ENCODE measurements at regions not wholly inside any gene's neighbourhood (a gene's known extent, or its start where the extent isn't known, plus 50 kb on each side); places are given as distances from the start of the nearest gene placed in this dataset.
A peak's percentile ranks its signal among the peaks of the same experiment; 100 is the strongest.

DNA sequence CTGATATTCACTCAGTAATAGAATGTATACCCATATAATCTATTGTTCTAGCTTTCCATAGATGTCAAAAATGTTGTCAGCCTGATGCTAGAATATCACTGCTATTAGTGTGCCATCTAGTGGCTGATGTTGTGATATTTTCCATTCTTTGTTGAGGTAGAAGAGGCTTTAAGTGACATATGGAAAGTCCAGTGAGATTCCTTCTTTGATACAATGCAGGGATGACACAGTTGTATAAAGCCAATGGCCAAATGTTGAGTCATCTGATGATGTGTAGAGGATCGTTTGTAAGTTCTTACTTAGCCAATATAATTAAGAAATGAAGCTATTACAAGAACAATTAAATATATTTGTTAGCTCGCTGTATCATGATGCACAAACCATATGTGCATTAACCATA, 58.1 kb upstream of the PCED1B start:
- Histone ChIP-seq H3K4me1 (no peaks in the 10 kb centered on the region), H3K4me3 (no peak overlapping the region), H3K36me3 (no peaks in the 10 kb centered on the region), H3K27me3 (peaks cover 0 to 3% (median 0%) of the 10 kb centered on the region in 3 donors), H3K27ac (no peak overlapping the region), H3K9me3 (no peaks in the 10 kb centered on the region)
- TF ChIP-seq, protein P1, sequence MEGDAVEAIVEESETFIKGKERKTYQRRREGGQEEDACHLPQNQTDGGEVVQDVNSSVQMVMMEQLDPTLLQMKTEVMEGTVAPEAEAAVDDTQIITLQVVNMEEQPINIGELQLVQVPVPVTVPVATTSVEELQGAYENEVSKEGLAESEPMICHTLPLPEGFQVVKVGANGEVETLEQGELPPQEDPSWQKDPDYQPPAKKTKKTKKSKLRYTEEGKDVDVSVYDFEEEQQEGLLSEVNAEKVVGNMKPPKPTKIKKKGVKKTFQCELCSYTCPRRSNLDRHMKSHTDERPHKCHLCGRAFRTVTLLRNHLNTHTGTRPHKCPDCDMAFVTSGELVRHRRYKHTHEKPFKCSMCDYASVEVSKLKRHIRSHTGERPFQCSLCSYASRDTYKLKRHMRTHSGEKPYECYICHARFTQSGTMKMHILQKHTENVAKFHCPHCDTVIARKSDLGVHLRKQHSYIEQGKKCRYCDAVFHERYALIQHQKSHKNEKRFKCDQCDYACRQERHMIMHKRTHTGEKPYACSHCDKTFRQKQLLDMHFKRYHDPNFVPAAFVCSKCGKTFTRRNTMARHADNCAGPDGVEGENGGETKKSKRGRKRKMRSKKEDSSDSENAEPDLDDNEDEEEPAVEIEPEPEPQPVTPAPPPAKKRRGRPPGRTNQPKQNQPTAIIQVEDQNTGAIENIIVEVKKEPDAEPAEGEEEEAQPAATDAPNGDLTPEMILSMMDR (IDR thresholded peaks at IDR 0.05), result peak in 4 of 7 experiments; percentile 37 to 54 (median 50)
- no peak for TF ChIP-seq POLR2AphosphoS5 (IDR thresholded peaks at IDR 0.05)
- no peak for TF ChIP-seq EP300 (IDR thresholded peaks at IDR 0.05)
- no peak for TF ChIP-seq POLR2A (IDR thresholded peaks at IDR 0.05)
- DNase-seq, result peak in 1 of 2 donors; percentile 80
- WGBS, 5 donors, result 49 to 50% (median 49%) methylated on average over 2 of the region's 2 CpGs
- intact Hi-C loops (cut with DNase I; ENCODE audit: low total_unique reads), result no loop called here

DNA sequence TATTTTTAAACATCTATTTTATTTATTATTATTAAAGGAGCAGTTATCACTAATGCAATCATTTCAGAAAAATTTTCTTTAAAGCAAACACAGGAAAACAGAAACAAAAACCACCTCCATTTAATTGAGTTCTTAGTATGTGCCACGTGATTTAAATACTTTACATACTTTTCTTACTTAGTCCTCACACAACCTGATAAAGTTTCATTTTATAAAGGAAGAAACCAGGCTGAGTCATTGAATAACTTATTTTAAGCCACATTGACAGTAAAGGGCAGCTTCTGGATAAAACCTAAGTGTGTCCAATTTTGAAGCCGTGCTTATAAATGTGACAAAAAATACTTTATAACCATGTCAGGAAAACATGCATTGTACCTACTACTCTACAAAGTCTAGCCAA, 57.1 kb upstream of the PCED1B start:
- DNase-seq, result no peak
- H3K27ac ChIP-seq, result no peak overlapping the region
- H3K4me3 ChIP-seq, result no peak overlapping the region
- intact Hi-C loops (cut with DNase I; ENCODE audit: low total_unique reads), result no loop called here
- 25 to 45% (median 38%) methylated on average over 2 of the region's 2 CpGs for WGBS, 5 donors
- H3K9me3 ChIP-seq, result no peaks in the 10 kb centered on the region
- TF ChIP-seq POLR2AphosphoS5 (IDR thresholded peaks at IDR 0.05) (no peak), EP300 (IDR thresholded peaks at IDR 0.05) (no peak), POLR2A (IDR thresholded peaks at IDR 0.05) (no peak)
- TF ChIP-seq, protein P1 (IDR thresholded peaks at IDR 0.05), result no peak
- no peaks in the 10 kb centered on the region for H3K4me1 ChIP-seq
- H3K36me3 ChIP-seq, result no peaks in the 10 kb centered on the region
- H3K27me3 ChIP-seq, result peaks cover 0 to 3% (median 0%) of the 10 kb centered on the region in 3 donors

DNA sequence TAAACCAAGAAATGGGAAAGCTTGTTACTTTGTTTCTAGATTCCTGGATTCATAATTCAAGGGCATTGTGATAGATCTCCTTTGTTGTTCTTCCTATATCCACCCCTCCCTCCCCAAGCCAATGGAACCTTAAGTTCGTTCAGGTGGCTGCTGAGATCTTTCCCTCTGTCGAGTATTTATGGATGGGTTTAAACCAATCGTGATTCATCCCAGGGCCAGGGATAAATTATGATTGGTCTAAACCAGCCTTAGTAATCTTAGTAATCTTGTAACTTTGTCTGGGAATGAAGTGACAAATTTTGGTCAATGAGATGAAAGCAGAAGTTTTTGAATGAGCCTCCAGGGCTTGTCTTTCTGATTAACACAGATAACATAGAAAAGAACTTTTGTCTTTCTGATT, 56.1 kb upstream of the PCED1B start:
- intact Hi-C loops (cut with DNase I; ENCODE audit: low total_unique reads), result no loop called here
- 50 to 72% (median 57%) methylated on average over 3 of the region's 3 CpGs for WGBS, 5 donors
- DNase-seq, result no peak

DNA sequence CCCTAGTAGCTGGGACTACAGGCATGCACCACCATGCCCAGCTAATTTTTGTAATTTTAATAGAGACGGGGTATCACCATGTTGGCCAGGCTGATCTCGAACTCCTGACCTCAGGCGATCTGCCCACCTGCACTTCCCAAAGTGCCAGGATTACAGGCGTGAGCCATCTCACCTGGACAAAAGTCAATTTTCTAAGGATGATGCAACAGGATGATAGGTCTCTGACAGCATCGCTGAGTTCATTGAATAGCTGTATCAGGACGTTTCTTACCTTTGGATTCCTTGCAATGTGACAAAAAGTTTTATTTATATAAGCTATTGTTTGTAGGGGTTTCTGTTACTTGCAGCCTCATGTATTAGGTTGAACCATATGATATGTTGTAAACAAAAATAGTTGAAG, 55.5 kb upstream of the PCED1B start:
- no peak for DNase-seq
- 82 to 84% (median 82%) methylated on average over 6 of the region's 6 CpGs for WGBS, 5 donors
- Histone ChIP-seq H3K4me1 (no peaks in the 10 kb centered on the region), H3K9me3 (no peaks in the 10 kb centered on the region), H3K27me3 (peaks cover 0 to 3% (median 0%) of the 10 kb centered on the region in 3 donors), H3K27ac (no peak overlapping the region), H3K4me3 (no peak overlapping the region), H3K36me3 (no peaks in the 10 kb centered on the region)
- intact Hi-C loops (cut with DNase I; ENCODE audit: low total_unique reads), result no loop called here
- TF ChIP-seq, protein P1 (IDR thresholded peaks at IDR 0.05), result no peak
- TF ChIP-seq POLR2A (IDR thresholded peaks at IDR 0.05) (no peak), POLR2AphosphoS5 (IDR thresholded peaks at IDR 0.05) (no peak), EP300 (IDR thresholded peaks at IDR 0.05) (no peak)

More for the DNA sequence above, 56.1 kb upstream of the PCED1B start:
- no peaks in the 10 kb centered on the region for H3K9me3 ChIP-seq
- H3K4me1 ChIP-seq, result no peaks in the 10 kb centered on the region
- H3K36me3 ChIP-seq, result no peaks in the 10 kb centered on the region
- no peak overlapping the region for H3K27ac ChIP-seq
- no peak overlapping the region for H3K4me3 ChIP-seq
- peaks cover 0 to 3% (median 0%) of the 10 kb centered on the region in 3 donors for H3K27me3 ChIP-seq
- TF ChIP-seq POLR2A (IDR thresholded peaks at IDR 0.05) (no peak), POLR2AphosphoS5 (IDR thresholded peaks at IDR 0.05) (no peak), EP300 (IDR thresholded peaks at IDR 0.05) (no peak)
- TF ChIP-seq, protein P1 (IDR thresholded peaks at IDR 0.05), result no peak

All from stomach (tissue), 8 donors.